Bronchial epithelial cell (primary cell): ENCODE measurements at regions not wholly inside any gene's neighbourhood (a gene's known extent, or its start where the extent isn't known, plus 50 kb on each side); places are given as distances from the start of the nearest gene placed in this dataset.

Experiments used
- DNase-seq: peaks from one replicate; pipeline ENCODE4 v3.0.0-alpha.2; 2010; ENCODE audit warnings: low read depth
- FAIRE-seq: peaks from 2 replicates; lab custom pipeline; 2011; peaks lifted over from hg19 to GRCh38; lab: Jason Lieb, UNC
- H3K27me3 ChIP-seq: 2 replicates; pipeline ENCODE4 v1.5.1; 2011; ENCODE audit warnings: low read length; ENCODE audit not compliant: control insufficient read depth, insufficient read depth
- H3K36me3 ChIP-seq: 2 replicates; pipeline ENCODE4 v1.5.1; 2011; ENCODE audit warnings: low read length; ENCODE audit not compliant: control insufficient read depth, insufficient read depth
- H3K4me3 ChIP-seq: 2 replicates; pipeline ENCODE4 v1.5.1; 2011; ENCODE audit warnings: mild to moderate bottlenecking, low read depth, low read length, control low read depth
- CTCF ChIP-seq: IDR thresholded peaks from 2 replicates; pipeline ENCODE4 v1.5.1; 2011; ENCODE audit warnings: mild to moderate bottlenecking, moderate library complexity, low read length, control low read depth, inconsistent platforms; ENCODE audit not compliant: insufficient read depth, severe bottlenecking

GRCh38 chr7:93723424-93724124 lies 149.1 kb upstream of the CALCR start:
- no peak for FAIRE-seq
- H3K27me3 ChIP-seq = no peaks in the 10 kb centered on the region
- DNase-seq = no peak
- H3K4me3 ChIP-seq = no peak overlapping the region
- no peaks in the 10 kb centered on the region for H3K36me3 ChIP-seq
- TF ChIP-seq CTCF = no peak

- FAIRE-seq (no peak), DNase-seq (no peak)
- no peak overlapping the region for H3K4me3 ChIP-seq
- no peaks in the 10 kb centered on the region for H3K36me3 ChIP-seq
- no peak for TF ChIP-seq CTCF
- no peaks in the 10 kb centered on the region for H3K27me3 ChIP-seq
Observed at GRCh38 chr7:93720106-93720505, 145.6 kb upstream of the CALCR start.

GRCh38 chr7:93719546-93719945 lies 145.0 kb upstream of the CALCR start:
- TF ChIP-seq CTCF = no peak
- Histone ChIP-seq H3K36me3 (no peaks in the 10 kb centered on the region), H3K4me3 (no peak overlapping the region), H3K27me3 (peaks cover under 1% of the 10 kb centered on the region)
- DNase-seq (peak; percentile 52), FAIRE-seq (no peak)

GRCh38 chr7:93717217-93717900 lies 142.8 kb upstream of the CALCR start:
- DNase-seq = peak; percentile 90
- Histone ChIP-seq H3K4me3 (no peak overlapping the region), H3K36me3 (no peaks in the 10 kb centered on the region), H3K27me3 (peaks cover 2% of the 10 kb centered on the region)
- FAIRE-seq = no peak
- no peak for TF ChIP-seq CTCF

- H3K36me3 ChIP-seq = no peaks in the 10 kb centered on the region
- peak; percentile 57 for TF ChIP-seq CTCF
- DNase-seq (peak; percentile 42), FAIRE-seq (no peak)
- no peak overlapping the region for H3K4me3 ChIP-seq
- peaks cover 2% of the 10 kb centered on the region for H3K27me3 ChIP-seq
Observed at GRCh38 chr7:93715234-93715633, 140.7 kb upstream of the CALCR start.
